LNCAP (cell line): ENCODE measurements at regions not wholly inside any gene's neighbourhood (a gene's known extent, or its start where the extent isn't known, plus 50 kb on each side); places are given as distances from the start of the nearest gene placed in this dataset.

Source experiments
- TF ChIP-seq, protein P1 (sequence below): fragments of 450-650 bp; IDR thresholded peaks from 2 replicates; pipeline ENCODE4 v1.5.1; 2017; ENCODE audit warnings: mild to moderate bottlenecking

DNA sequence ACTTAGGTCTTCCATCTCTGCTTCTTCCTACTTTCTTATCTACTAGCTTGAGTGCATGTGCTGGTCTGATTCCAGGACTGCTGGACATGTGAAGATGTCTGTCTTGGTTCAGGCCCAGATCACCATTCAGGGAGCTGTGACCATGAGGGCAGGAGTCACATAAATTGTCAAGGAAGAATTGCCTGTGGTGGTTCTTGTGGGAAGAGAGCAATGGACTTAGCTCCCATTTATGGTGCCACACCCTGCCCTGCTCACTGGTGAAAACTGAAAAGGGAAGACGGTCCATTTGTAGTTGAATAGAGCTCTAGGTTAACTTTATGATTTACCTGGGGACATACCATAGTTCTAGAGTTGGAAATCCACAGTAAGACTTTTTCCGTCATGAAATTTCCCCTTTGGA, 244.3 kb upstream of the ZNF608 start:
- TF ChIP-seq, protein P1, sequence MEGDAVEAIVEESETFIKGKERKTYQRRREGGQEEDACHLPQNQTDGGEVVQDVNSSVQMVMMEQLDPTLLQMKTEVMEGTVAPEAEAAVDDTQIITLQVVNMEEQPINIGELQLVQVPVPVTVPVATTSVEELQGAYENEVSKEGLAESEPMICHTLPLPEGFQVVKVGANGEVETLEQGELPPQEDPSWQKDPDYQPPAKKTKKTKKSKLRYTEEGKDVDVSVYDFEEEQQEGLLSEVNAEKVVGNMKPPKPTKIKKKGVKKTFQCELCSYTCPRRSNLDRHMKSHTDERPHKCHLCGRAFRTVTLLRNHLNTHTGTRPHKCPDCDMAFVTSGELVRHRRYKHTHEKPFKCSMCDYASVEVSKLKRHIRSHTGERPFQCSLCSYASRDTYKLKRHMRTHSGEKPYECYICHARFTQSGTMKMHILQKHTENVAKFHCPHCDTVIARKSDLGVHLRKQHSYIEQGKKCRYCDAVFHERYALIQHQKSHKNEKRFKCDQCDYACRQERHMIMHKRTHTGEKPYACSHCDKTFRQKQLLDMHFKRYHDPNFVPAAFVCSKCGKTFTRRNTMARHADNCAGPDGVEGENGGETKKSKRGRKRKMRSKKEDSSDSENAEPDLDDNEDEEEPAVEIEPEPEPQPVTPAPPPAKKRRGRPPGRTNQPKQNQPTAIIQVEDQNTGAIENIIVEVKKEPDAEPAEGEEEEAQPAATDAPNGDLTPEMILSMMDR: no peak

DNA sequence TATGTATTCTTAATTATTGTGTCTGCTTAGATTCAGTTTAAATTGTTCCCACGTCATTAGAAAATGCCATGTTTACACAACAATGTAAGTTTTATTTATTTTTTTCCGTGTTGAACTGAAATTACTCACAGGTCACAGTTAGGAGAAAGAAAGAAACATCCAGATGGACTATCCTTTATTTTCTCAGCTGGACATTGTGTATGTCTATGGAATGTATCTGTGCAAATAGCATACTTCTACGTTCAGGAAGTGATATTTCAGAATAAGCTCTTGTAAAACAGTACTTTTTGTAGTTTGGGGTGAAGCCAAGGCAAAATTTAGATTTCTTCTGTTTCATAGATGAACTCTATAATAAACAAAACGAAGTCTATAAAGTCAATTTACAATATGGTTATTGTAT, 249.0 kb upstream of the ZNF608 start:
- TF ChIP-seq, protein P1: no peak

DNA sequence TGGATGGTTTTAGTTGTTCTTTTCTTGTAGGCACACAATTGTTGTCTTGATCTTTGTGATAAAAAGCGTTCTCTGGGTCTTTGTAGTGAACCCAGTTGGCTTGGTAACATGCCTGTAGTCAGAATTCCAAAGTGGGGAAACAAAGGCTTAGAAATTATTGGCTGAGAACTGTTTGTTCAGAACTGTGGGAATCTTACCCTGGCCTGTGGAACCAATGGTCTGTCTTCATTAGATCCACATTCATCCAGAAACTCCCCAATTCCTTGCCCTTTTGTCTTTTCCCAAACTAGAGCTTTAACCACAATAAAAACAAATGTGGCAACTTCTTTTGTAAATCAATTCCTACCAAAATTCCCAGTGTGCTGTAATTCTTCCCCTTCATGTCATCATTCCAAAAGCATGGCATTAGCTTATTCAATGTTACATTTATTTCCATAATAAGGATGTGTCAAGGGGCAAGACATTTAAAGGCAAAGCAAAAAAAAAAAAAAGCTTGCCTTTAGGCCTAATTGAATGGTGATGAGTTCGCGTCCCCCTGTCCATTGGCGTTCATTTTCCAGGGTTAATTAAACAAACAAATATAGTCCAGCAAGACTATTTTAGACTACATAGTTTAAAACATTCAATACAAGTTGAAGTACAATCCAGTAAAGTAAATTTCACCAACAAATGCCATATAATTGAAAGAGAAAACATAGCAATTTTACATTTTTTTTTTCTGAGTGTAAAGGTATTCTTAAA, 249.8 kb upstream of the ZNF608 start:
- TF ChIP-seq, protein P1: no peak

DNA sequence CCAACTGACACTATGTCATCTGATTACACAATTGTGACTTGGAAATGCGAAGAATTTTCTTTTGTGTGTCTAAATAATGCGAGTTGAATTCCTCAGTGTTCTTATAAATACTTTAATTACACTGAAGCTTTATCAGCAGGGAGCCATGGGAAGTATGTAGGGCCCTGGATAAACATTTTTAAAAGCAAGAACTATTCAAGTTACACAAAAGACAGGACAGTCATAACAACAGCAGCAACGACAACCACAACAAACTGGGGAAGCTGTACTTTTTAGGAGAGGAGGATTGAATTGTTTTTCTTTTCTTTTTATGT, 250.3 kb upstream of the ZNF608 start:
- TF ChIP-seq, protein P1: no peak

DNA sequence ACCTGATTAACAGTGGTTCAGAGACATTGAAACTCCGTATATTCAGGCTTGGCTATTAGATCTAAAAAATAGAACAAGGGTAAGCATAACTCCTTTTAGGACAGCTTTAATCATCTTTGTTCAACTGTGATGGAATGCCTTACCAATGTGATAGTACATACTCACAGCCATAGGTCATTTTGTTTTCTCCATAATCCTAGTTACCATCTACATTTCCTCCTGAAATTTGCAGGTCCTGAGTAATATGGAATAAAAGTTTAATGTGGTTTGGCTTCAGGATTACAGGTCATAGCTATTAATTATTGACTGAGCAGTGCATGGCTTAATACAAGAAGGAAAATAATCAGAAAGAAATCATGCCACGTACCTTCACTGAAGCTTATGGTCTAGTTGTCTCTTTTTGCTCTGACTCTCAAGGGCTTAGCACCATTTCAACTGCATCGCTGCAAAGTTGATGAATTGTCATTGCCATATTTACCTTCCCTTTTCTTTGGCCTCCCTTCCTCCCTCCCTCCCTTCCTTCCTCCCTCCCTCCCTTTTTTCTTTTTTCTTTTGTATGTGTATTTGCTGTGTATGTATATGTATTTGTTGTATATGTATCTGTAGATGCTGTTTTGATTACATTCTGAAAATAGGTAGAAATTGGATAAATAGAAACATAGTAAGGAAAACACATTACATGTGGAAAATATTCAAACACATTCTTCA, 250.9 kb upstream of the ZNF608 start:
- TF ChIP-seq, protein P1: no peak

DNA sequence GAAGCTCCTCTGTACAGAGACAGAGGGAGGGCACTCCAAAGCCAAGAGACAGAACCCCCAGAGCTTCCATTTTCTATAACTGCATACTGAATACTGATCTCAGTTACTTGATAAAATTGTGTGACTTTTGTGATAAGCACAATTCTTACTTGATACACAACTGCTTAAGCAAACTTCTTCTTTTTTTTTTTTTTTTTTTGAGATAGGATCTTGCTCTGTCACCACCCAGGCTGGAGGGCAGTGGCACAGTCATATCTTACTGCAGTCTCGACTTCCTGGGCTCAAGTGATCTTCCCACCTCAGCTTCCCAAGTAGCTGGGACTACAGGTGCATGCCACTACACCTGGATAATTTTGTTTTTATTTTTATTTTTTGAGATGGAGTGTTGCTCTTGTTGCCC, 252.1 kb upstream of the ZNF608 start:
- TF ChIP-seq, protein P1: no peak

DNA sequence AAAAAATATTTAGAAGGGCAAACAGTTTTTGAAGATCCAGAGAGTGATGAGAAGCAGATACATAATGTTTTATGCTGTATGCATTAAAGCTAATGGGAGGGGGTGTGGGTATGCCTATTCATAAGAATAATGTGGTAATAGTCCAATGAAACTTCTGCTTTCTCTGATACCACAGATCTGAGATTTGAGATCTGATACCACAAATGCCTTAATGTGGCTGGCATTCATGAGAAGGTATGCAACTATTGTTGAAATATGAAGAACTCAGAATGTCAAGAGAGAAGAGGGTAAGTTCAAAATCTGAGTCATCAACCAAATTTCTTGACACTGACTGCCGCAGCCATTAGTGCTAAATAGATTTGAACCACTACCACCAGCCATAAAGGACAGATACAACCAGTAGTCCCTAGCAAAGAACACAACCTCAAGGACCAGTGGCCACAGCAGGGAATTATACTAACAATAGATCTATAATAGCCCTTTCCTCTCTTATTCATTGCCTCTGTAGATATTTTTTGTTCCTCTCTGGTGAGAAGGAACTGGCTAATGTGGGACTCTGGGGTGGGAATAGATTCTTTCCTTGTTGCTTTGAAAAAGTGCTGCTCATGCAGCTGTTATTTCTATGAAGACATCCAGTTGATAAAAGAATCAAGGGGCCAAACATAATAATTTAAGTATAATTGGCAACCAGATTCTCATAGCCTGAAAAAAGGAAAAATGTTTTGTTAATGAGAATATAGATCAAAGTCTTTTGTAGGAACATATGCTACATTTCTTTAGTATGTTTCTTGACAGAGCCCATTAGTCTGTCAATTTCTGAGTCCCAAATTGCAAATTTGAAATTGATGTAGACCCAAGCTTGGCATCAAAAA, 256.5 kb upstream of the ZNF608 start:
- TF ChIP-seq, protein P1: no peak
